ENCODE measurements at regions not wholly inside any gene's neighbourhood (a gene's known extent, or its start where the extent isn't known, plus 50 kb on each side); places are given as distances from the start of the nearest gene placed in this dataset.

- no peak overlapping the region for H2AFZ ChIP-seq (ENCODE audit: low read length)
- peaks cover 0 to 6% of the 10 kb centered on the region in 2 experiments; a peak in 2 of 4 replicates for H3K4me1 Mint-ChIP-seq
- no peak overlapping the region for H3K27ac Mint-ChIP-seq
Measured at GRCh38 chr12:28065889-28066630, 93.5 kb upstream of the PTHLH start.

More at GRCh38 chr12:28065889-28066630, 93.5 kb upstream of the PTHLH start:
- no peaks in the 10 kb centered on the region for H3K23me2 ChIP-seq (ENCODE audit: insufficient read length, low read depth, low read length, poor library complexity, severe bottlenecking)
- no peaks in the 10 kb centered on the region for H3K79me1 ChIP-seq (ENCODE audit: insufficient read depth, low read depth, low read length, poor library complexity, severe bottlenecking)
- no peak overlapping the region for H2BK5ac ChIP-seq (ENCODE audit: insufficient read length, low read length)
- H4K20me1 ChIP-seq (ENCODE audit: control insufficient read depth, insufficient read depth, insufficient read length) = no peaks in the 10 kb centered on the region
- no peak overlapping the region for H4K5ac ChIP-seq (ENCODE audit: insufficient read length, low read depth, low read length)
- H2BK15ac ChIP-seq (ENCODE audit: low read depth, low read length) = no peak overlapping the region
- no peak overlapping the region for H3K27ac ChIP-seq (ENCODE audit: insufficient read length, low read depth, low read length)
- H4K8ac ChIP-seq (replicated peaks; ENCODE audit: insufficient read length, low read depth, low read length) = no peak overlapping the region
- H3K27me3 Mint-ChIP-seq (ENCODE audit: low read depth) = no peaks in the 10 kb centered on the region
- no peaks in the 10 kb centered on the region for H3K36me3 Mint-ChIP-seq (ENCODE audit: insufficient read depth in 1 of 3, low read depth in 3 of 3)
- no peak overlapping the region for H4K91ac ChIP-seq (ENCODE audit: insufficient read length, low read depth, low read length)
- no peak overlapping the region for H3K4me2 ChIP-seq (ENCODE audit: insufficient read depth, insufficient read length, low read length)
- WGBS (ENCODE audit: extremely low coverage, insufficient read length, low lambda C conversion rate) = no CpG with 5 or more reads among the region's 1 CpG
- no peak overlapping the region for H3K4me3 Mint-ChIP-seq
- no peak for TF ChIP-seq CTCF (conservative IDR thresholded peaks at IDR 0.05)
- no peaks in the 10 kb centered on the region for H3K79me2 ChIP-seq (ENCODE audit: insufficient read depth, low read length)
- H3K27me3 ChIP-seq (ENCODE audit: insufficient read depth, low read length) = no peaks in the 10 kb centered on the region
- H3K23ac ChIP-seq (ENCODE audit: insufficient read length, low read depth, low read length) = no peak overlapping the region
- H3K9me3 Mint-ChIP-seq = no peaks in the 10 kb centered on the region; a peak in 1 of 5 replicates
- no peak overlapping the region for H2BK120ac ChIP-seq (ENCODE audit: low read depth, low read length, poor library complexity, severe bottlenecking)
- H3K56ac ChIP-seq (ENCODE audit: insufficient read length, low read depth, low read length) = no peak overlapping the region
- H3K18ac ChIP-seq (ENCODE audit: insufficient read length, low read depth, low read length) = no peak overlapping the region
- H2AK5ac ChIP-seq (ENCODE audit: insufficient read length, low read length) = no peak overlapping the region
- H3K4me1 ChIP-seq (ENCODE audit: insufficient read depth, low read length) = no peaks in the 10 kb centered on the region
- H3K9ac ChIP-seq (ENCODE audit: extremely low read depth, insufficient read length, low read length) = no peak overlapping the region
- no peak overlapping the region for H2BK12ac ChIP-seq (ENCODE audit: insufficient read length, low read depth, low read length)
- H3T11ph ChIP-seq (ENCODE audit: low read length) = no peak overlapping the region
- H3K4ac ChIP-seq (ENCODE audit: low read depth, low read length) = no peak overlapping the region
- H3K9me3 ChIP-seq (ENCODE audit: control insufficient read depth, low read depth, low read length) = no peaks in the 10 kb centered on the region
- H3K14ac ChIP-seq (ENCODE audit: insufficient read depth, low read length) = no peak overlapping the region
- H2BK20ac ChIP-seq (ENCODE audit: low read depth, low read length, poor library complexity, severe bottlenecking) = no peak overlapping the region
- no peak for DNase-seq

All from H9 (cell line).